HepG2 (cell line): ENCODE measurements at regions not wholly inside any gene's neighbourhood (a gene's known extent, or its start where the extent isn't known, plus 50 kb on each side); places are given as distances from the start of the nearest gene placed in this dataset.

Experiments
- CHCHD3 ChIP-seq: sonication (generic); formaldehyde crosslinking; IDR thresholded peaks from 2 replicates; pipeline ENCODE4 v1.8.0; 2022; ENCODE audit warnings: mild to moderate bottlenecking, missing genetic modification reagents, moderate library complexity
- DZIP1 ChIP-seq: sonication (generic); formaldehyde crosslinking; IDR thresholded peaks from 2 replicates; pipeline ENCODE4 v1.5.0; 2020; ENCODE audit warnings: mild to moderate bottlenecking, missing genetic modification reagents
- FOXK2 ChIP-seq: fragments of 450-650 bp; IDR thresholded peaks from 2 replicates; pipeline ENCODE4 v1.6.1; 2016
- GABPA ChIP-seq, 2 experiments: IDR thresholded peaks; 2 replicates each; pipeline ENCODE4 v1.6.1; 2011 to 2016; ENCODE audit warnings: low read depth in 2 of 2, low read length in 1 of 2, missing biosample characterization in 1 of 2, missing genetic modification characterization in 1 of 2
- HDAC2 ChIP-seq: sonication (generic); formaldehyde crosslinking; IDR thresholded peaks from 2 replicates; pipeline ENCODE4 v1.4.0; 2020; ENCODE audit warnings: missing genetic modification reagents
- HES4 ChIP-seq: sonication (generic); formaldehyde crosslinking; IDR thresholded peaks from 2 replicates; pipeline ENCODE4 v1.9.0; 2021; ENCODE audit warnings: mild to moderate bottlenecking, missing genetic modification reagents, borderline replicate concordance
- KDM5A ChIP-seq: fragments of 200-600 bp; sonication (generic); IDR thresholded peaks from 2 replicates; pipeline ENCODE4 v1.7.0; 2018; ENCODE audit warnings: antibody characterized with exemption, mild to moderate bottlenecking, low read length, borderline replicate concordance
- MTA1 ChIP-seq: sonication (generic); formaldehyde crosslinking; IDR thresholded peaks from 2 replicates; pipeline ENCODE4 v1.4.0; 2020; ENCODE audit warnings: missing genetic modification reagents, mild to moderate bottlenecking, borderline replicate concordance
- REST ChIP-seq, 2 experiments: IDR thresholded peaks; 2 replicates each; pipeline ENCODE4 v1.6.1; 2011 to 2012; ENCODE audit warnings: low read length in 2 of 2, borderline replicate concordance in 1 of 2, low read depth in 1 of 2, mild to moderate bottlenecking in 1 of 2, moderate library complexity in 1 of 2
- SRF ChIP-seq: IDR thresholded peaks from 2 replicates; pipeline ENCODE4 v1.6.1; 2011; ENCODE audit warnings: mild to moderate bottlenecking, low read depth, low read length, moderate library complexity
- TCF12 ChIP-seq, 2 experiments: fragments of 450-650 bp in 1 of 2; sonication (generic) in 1 of 2; formaldehyde crosslinking in 1 of 2; IDR thresholded peaks; 2 replicates each; pipeline versions ENCODE4 v1.6.1 to v1.8.0; 2017 to 2022; ENCODE audit warnings: antibody characterized with exemption in 1 of 2, mild to moderate bottlenecking in 1 of 2, missing genetic modification reagents in 1 of 2, moderate library complexity in 1 of 2
- ZFYVE20 ChIP-seq: sonication (generic); formaldehyde crosslinking; IDR thresholded peaks from 2 replicates; pipeline ENCODE4 v1.8.0; 2023; ENCODE audit warnings: low read depth, mild to moderate bottlenecking, moderate library complexity, missing genetic modification reagents, borderline replicate concordance
- ZNF768 ChIP-seq: sonication (generic); formaldehyde crosslinking; IDR thresholded peaks from 2 replicates; pipeline ENCODE4 v1.4.0; 2020; ENCODE audit warnings: missing genetic modification reagents

- TF ChIP-seq CHCHD3 (CRISPR knock-in tag) (no peak), GABPA (IDR thresholded peaks at IDR 0.05; ENCODE audit: low read depth, low read length) (no peak), GABPA (CRISPR knock-in tag; IDR thresholded peaks at IDR 0.05; ENCODE audit: low read depth) (no peak), TCF12 (IDR thresholded peaks at IDR 0.05) (no peak), TCF12 (CRISPR knock-in tag; IDR thresholded peaks at IDR 0.05) (no peak), REST (IDR thresholded peaks at IDR 0.05; ENCODE audit: borderline replicate concordance in 1 of 2, low read depth in 1 of 2, low read length in 2 of 2) (no peak), DZIP1 (CRISPR knock-in tag) (no peak), MTA1 (CRISPR knock-in tag) (no peak), HES4 (CRISPR knock-in tag) (no peak), ZNF768 (no peak), HDAC2 (CRISPR knock-in tag) (no peak), KDM5A (no peak), ZFYVE20 (CRISPR knock-in tag) (no peak), SRF (no peak), FOXK2 (no peak)
These were observed 349.7 kb upstream of the NOCT start for GRCh38 chr4:138665851-138666250.
